ENCODE measurements at regions not wholly inside any gene's neighbourhood (a gene's known extent, or its start where the extent isn't known, plus 50 kb on each side); places are given as distances from the start of the nearest gene placed in this dataset.

GRCh38 chr14:26773906-26774593, 176.2 kb upstream of the NOVA1 start:
- DNase-seq, result no peak

- DNase-seq, result no peak
Measured at GRCh38 chr14:26775765-26776563, 178.1 kb upstream of the NOVA1 start.

GRCh38 chr14:26791117-26791806, 193.4 kb upstream of the NOVA1 start:
- no peak for DNase-seq

- no peak for DNase-seq
Measured at GRCh38 chr14:26794731-26795130, 196.9 kb upstream of the NOVA1 start.

- DNase-seq, result no peak
Measured at GRCh38 chr14:26808407-26808806, 210.6 kb upstream of the NOVA1 start.

- DNase-seq, result no peak
Measured at GRCh38 chr14:26810631-26811030, 212.8 kb upstream of the NOVA1 start.

GRCh38 chr14:26811756-26812305, 214.0 kb upstream of the NOVA1 start:
- DNase-seq, result no peak

GRCh38 chr14:26820138-26820537, 222.3 kb upstream of the NOVA1 start:
- DNase-seq, result no peak

- no peak for DNase-seq
Measured at GRCh38 chr14:26820572-26820971, 222.7 kb upstream of the NOVA1 start.

- DNase-seq, result no peak
Measured at GRCh38 chr14:26828741-26829140, 230.9 kb upstream of the NOVA1 start.

- DNase-seq, result no peak
Measured at GRCh38 chr14:26833621-26834176, 235.9 kb upstream of the NOVA1 start.

GRCh38 chr14:26835979-26836570, 238.2 kb upstream of the NOVA1 start:
- no peak for DNase-seq

GRCh38 chr14:26839481-26839880, 241.6 kb upstream of the NOVA1 start:
- no peak for DNase-seq

- no peak for DNase-seq
Measured at GRCh38 chr14:26841326-26841725, 243.5 kb upstream of the NOVA1 start.

GRCh38 chr14:26841920-26842741, 244.3 kb upstream of the NOVA1 start:
- no peak for DNase-seq

- no peak for DNase-seq
Measured at GRCh38 chr14:26845151-26845818, 247.5 kb upstream of the NOVA1 start.

GRCh38 chr14:26846388-26846787, 248.6 kb upstream of the NOVA1 start:
- no peak for DNase-seq

- no peak for DNase-seq
Measured at GRCh38 chr14:26849514-26849913, 251.7 kb upstream of the NOVA1 start.

- no peak for DNase-seq
Measured at GRCh38 chr14:26851793-26852192, 254.0 kb upstream of the NOVA1 start.

- no peak for DNase-seq
Measured at GRCh38 chr14:26855077-26855753, 257.4 kb upstream of the NOVA1 start.

Measured in stimulated activated CD4-positive, alpha-beta T cell treated with anti-CD3 and anti-CD28 coated beads, Interleukin-15, amount 100 ng/mL, for 24 hours (primary cell).